Ascending aorta (tissue), 2 donors: ENCODE measurements at regions not wholly inside any gene's neighbourhood (a gene's known extent, or its start where the extent isn't known, plus 50 kb on each side); places are given as distances from the start of the nearest gene placed in this dataset.

ENCODE experiments used
- DNase-seq, 2 donors: peaks; one replicate each; pipeline ENCODE4 v3.0.0-alpha.2; 2019; ENCODE audit warnings: low spot score in 2 of 2
- H3K27ac ChIP-seq, 2 donors: fragments of 200-600 bp; sonication (generic); one replicate each; pipeline ENCODE4 v1.5.1; 2016 to 2017; ENCODE audit warnings: mild to moderate bottlenecking in 1 of 2
- H3K27me3 ChIP-seq: fragments of 200-600 bp; sonication (generic); one replicate; pipeline ENCODE4 v1.5.1; 2017
- H3K36me3 ChIP-seq, 2 donors: fragments of 200-600 bp; sonication (generic); one replicate each; pipeline ENCODE4 v1.5.1; 2016
- H3K4me1 ChIP-seq, 2 donors: fragments of 200-600 bp; sonication (generic); one replicate each; pipeline ENCODE4 v1.5.1; 2016 to 2017; ENCODE audit warnings: mild to moderate bottlenecking in 1 of 2
- H3K4me3 ChIP-seq, 2 donors: fragments of 200-600 bp; sonication (generic); one replicate each; pipeline ENCODE4 v1.5.1; 2016 to 2017; ENCODE audit warnings: mild to moderate bottlenecking in 1 of 2
- H3K9me3 ChIP-seq, 2 donors: fragments of 200-600 bp; sonication (generic); one replicate each; pipeline ENCODE4 v1.5.1; 2016
- CTCF ChIP-seq, 3 experiments: fragments of 200-600 bp in 2 of 3; fragments of 450-650 bp in 1 of 3; sonication (generic) in 2 of 3; IDR thresholded peaks; one replicate each; pipeline ENCODE4 v1.5.1; 2016 to 2019; ENCODE audit warnings: antibody characterized with exemption in 3 of 3, mild to moderate bottlenecking in 1 of 3, moderate library complexity in 1 of 3
- intact Hi-C: fragments of 100-400 bp; cut with DNase I; formaldehyde crosslinking; loops from one replicate; pipeline ENCODE4 v1.15.1; 2023

GRCh38 chr13:85266331-85266730, 532.9 kb downstream of the SLITRK6 start:
- DNase-seq, result no peak
- Histone ChIP-seq H3K4me3 (no peak overlapping the region), H3K4me1 (no peaks in the 10 kb centered on the region), H3K9me3 (no peaks in the 10 kb centered on the region), H3K36me3 (no peaks in the 10 kb centered on the region), H3K27ac (no peak overlapping the region), H3K27me3 (no peaks in the 10 kb centered on the region)
- intact Hi-C loops, result no loop called here
- TF ChIP-seq CTCF (IDR thresholded peaks at IDR 0.05), result no peak

- H3K9me3 ChIP-seq, result no peaks in the 10 kb centered on the region
- H3K27me3 ChIP-seq, result no peaks in the 10 kb centered on the region
- intact Hi-C loops, result no loop called here
- no peak for DNase-seq
- H3K27ac ChIP-seq, result no peak overlapping the region
- no peak overlapping the region for H3K4me3 ChIP-seq
- no peak for TF ChIP-seq CTCF (IDR thresholded peaks at IDR 0.05)
- no peaks in the 10 kb centered on the region for H3K4me1 ChIP-seq
- H3K36me3 ChIP-seq, result no peaks in the 10 kb centered on the region
Observed at GRCh38 chr13:85265296-85265695, 533.9 kb downstream of the SLITRK6 start.

- no peaks in the 10 kb centered on the region for H3K27me3 ChIP-seq
- intact Hi-C loops, result no loop called here
- DNase-seq, result no peak
Observed at GRCh38 chr13:85262499-85262898, 536.7 kb downstream of the SLITRK6 start.

GRCh38 chr13:85261757-85262346, 537.4 kb downstream of the SLITRK6 start:
- Histone ChIP-seq H3K9me3 (no peaks in the 10 kb centered on the region), H3K27ac (no peak overlapping the region), H3K27me3 (no peaks in the 10 kb centered on the region), H3K4me3 (no peak overlapping the region), H3K4me1 (no peaks in the 10 kb centered on the region), H3K36me3 (no peaks in the 10 kb centered on the region)
- intact Hi-C loops, result no loop called here
- DNase-seq, result no peak
- no peak for TF ChIP-seq CTCF (IDR thresholded peaks at IDR 0.05)

More at GRCh38 chr13:85262499-85262898, 536.7 kb downstream of the SLITRK6 start:
- TF ChIP-seq CTCF (IDR thresholded peaks at IDR 0.05), result no peak
- Histone ChIP-seq H3K4me3 (no peak overlapping the region), H3K4me1 (no peaks in the 10 kb centered on the region), H3K27ac (no peak overlapping the region), H3K9me3 (no peaks in the 10 kb centered on the region), H3K36me3 (no peaks in the 10 kb centered on the region)

GRCh38 chr13:85260896-85261295, 538.3 kb downstream of the SLITRK6 start:
- no peak for DNase-seq
- no peaks in the 10 kb centered on the region for H3K36me3 ChIP-seq
- TF ChIP-seq CTCF (IDR thresholded peaks at IDR 0.05), result no peak
- H3K9me3 ChIP-seq, result no peaks in the 10 kb centered on the region
- H3K27ac ChIP-seq, result no peak overlapping the region
- no peaks in the 10 kb centered on the region for H3K4me1 ChIP-seq
- no peaks in the 10 kb centered on the region for H3K27me3 ChIP-seq
- no peak overlapping the region for H3K4me3 ChIP-seq
- intact Hi-C loops, result no loop called here

- Histone ChIP-seq H3K4me3 (no peak overlapping the region), H3K36me3 (no peaks in the 10 kb centered on the region), H3K27me3 (no peaks in the 10 kb centered on the region), H3K27ac (no peak overlapping the region), H3K9me3 (no peaks in the 10 kb centered on the region), H3K4me1 (no peaks in the 10 kb centered on the region)
- intact Hi-C loops, result no loop called here
- no peak for TF ChIP-seq CTCF (IDR thresholded peaks at IDR 0.05)
- no peak for DNase-seq
Observed at GRCh38 chr13:85255978-85256377, 543.2 kb downstream of the SLITRK6 start.
